Chondrocyte (in vitro differentiated cells): ENCODE measurements at regions not wholly inside any gene's neighbourhood (a gene's known extent, or its start where the extent isn't known, plus 50 kb on each side); places are given as distances from the start of the nearest gene placed in this dataset.

Source experiments
- DNase-seq: peaks from one replicate; pipeline ENCODE4 v3.0.0; 2021; ENCODE audit warnings: mixed read lengths, low spot score
- H3K27ac Mint-ChIP-seq: one replicate; pipeline ENCODE4 v1.8.0; 2021; ENCODE audit warnings: mild to moderate bottlenecking, moderate library complexity, mixed read lengths; ENCODE audit not compliant: unreplicated experiment
- H3K27me3 Mint-ChIP-seq: 2 replicates; pipeline ENCODE4 v1.8.0; 2021; ENCODE audit warnings: low read depth, mixed read lengths
- H3K36me3 Mint-ChIP-seq: 2 replicates; pipeline ENCODE4 v1.8.0; 2021; ENCODE audit warnings: low read depth, mixed read lengths
- H3K4me1 Mint-ChIP-seq: 2 replicates; pipeline ENCODE4 v1.8.0; 2021; ENCODE audit warnings: low read depth, mild to moderate bottlenecking, mixed read lengths
- H3K4me3 Mint-ChIP-seq: one replicate; pipeline ENCODE4 v1.8.0; 2021; ENCODE audit warnings: mild to moderate bottlenecking, moderate library complexity, mixed read lengths; ENCODE audit not compliant: unreplicated experiment
- H3K9me3 Mint-ChIP-seq: 2 replicates; pipeline ENCODE4 v1.8.0; 2021; ENCODE audit warnings: low read depth, mixed read lengths
- CTCF ChIP-seq: fragments of 200-600 bp; sonication (generic); IDR thresholded peaks from 2 replicates; pipeline ENCODE4 v1.5.0; 2021; ENCODE audit warnings: antibody characterized with exemption, mild to moderate bottlenecking, moderate library complexity

GRCh38 chr4:137278431-137278830, 253.9 kb downstream of the PCDH18 start:
- H3K36me3 Mint-ChIP-seq: no peaks in the 10 kb centered on the region
- H3K9me3 Mint-ChIP-seq: no peaks in the 10 kb centered on the region
- DNase-seq: no peak
- TF ChIP-seq CTCF: no peak
- no peak overlapping the region for H3K27ac Mint-ChIP-seq
- peaks cover 25% of the 10 kb centered on the region for H3K4me1 Mint-ChIP-seq
- no peak overlapping the region for H3K4me3 Mint-ChIP-seq
- H3K27me3 Mint-ChIP-seq: no peaks in the 10 kb centered on the region

- Mint-ChIP-seq H3K27me3 (no peaks in the 10 kb centered on the region), H3K9me3 (peaks cover 6% of the 10 kb centered on the region), H3K4me3 (no peak overlapping the region), H3K36me3 (no peaks in the 10 kb centered on the region), H3K27ac (peak overlapping the region; percentile 50), H3K4me1 (peaks cover 25% of the 10 kb centered on the region)
- no peak for DNase-seq
- no peak for TF ChIP-seq CTCF
Measured at GRCh38 chr4:137274404-137274803, 257.9 kb downstream of the PCDH18 start.

- no peaks in the 10 kb centered on the region for H3K27me3 Mint-ChIP-seq
- no peak for TF ChIP-seq CTCF
- peaks cover 31% of the 10 kb centered on the region for H3K4me1 Mint-ChIP-seq
- H3K36me3 Mint-ChIP-seq: no peaks in the 10 kb centered on the region
- H3K9me3 Mint-ChIP-seq: peaks cover 6% of the 10 kb centered on the region
- DNase-seq: no peak
- peak overlapping the region; percentile 85 for H3K27ac Mint-ChIP-seq
- H3K4me3 Mint-ChIP-seq: no peak overlapping the region
Measured at GRCh38 chr4:137267024-137267423, 265.3 kb downstream of the PCDH18 start.

- Mint-ChIP-seq H3K9me3 (peaks cover 3% of the 10 kb centered on the region), H3K4me1 (peaks cover 31% of the 10 kb centered on the region), H3K27me3 (no peaks in the 10 kb centered on the region), H3K4me3 (no peak overlapping the region), H3K27ac (peak overlapping the region; percentile 85), H3K36me3 (no peaks in the 10 kb centered on the region)
- no peak for DNase-seq
- no peak for TF ChIP-seq CTCF
Measured at GRCh38 chr4:137266511-137266910, 265.8 kb downstream of the PCDH18 start.

- H3K27me3 Mint-ChIP-seq: no peaks in the 10 kb centered on the region
- H3K9me3 Mint-ChIP-seq: no peaks in the 10 kb centered on the region
- peaks cover 27% of the 10 kb centered on the region for H3K4me1 Mint-ChIP-seq
- no peak for TF ChIP-seq CTCF
- no peak for DNase-seq
- H3K36me3 Mint-ChIP-seq: no peaks in the 10 kb centered on the region
- H3K27ac Mint-ChIP-seq: no peak overlapping the region
- no peak overlapping the region for H3K4me3 Mint-ChIP-seq
Measured at GRCh38 chr4:137263206-137263605, 269.1 kb downstream of the PCDH18 start.
